Neutrophil (primary cell): ENCODE measurements at regions not wholly inside any gene's neighbourhood (a gene's known extent, or its start where the extent isn't known, plus 50 kb on each side); places are given as distances from the start of the nearest gene placed in this dataset.

ENCODE experiments used
- H3K27ac ChIP-seq: fragments of 200-600 bp; sonication (generic); 2 replicates; pipeline ENCODE4 v1.5.1; 2016; ENCODE audit warnings: mild to moderate bottlenecking, moderate library complexity
- H3K27me3 ChIP-seq: fragments of 200-600 bp; sonication (generic); 2 replicates; pipeline ENCODE4 v1.6.0; 2016; ENCODE audit warnings: mild to moderate bottlenecking
- H3K36me3 ChIP-seq: fragments of 200-600 bp; sonication (generic); 2 replicates; pipeline ENCODE4 v1.5.1; 2017
- H3K4me1 ChIP-seq, 2 experiments: fragments of 200-600 bp in 1 of 2; sonication (generic) in 1 of 2; 1 replicate in 1 of 2; 2 replicates in 1 of 2; pipeline versions ENCODE4 v1.5.1 to v1.6.1; 2013 to 2016; ENCODE audit warnings: low read depth in 1 of 2, low read length in 1 of 2, mild to moderate bottlenecking in 1 of 2, moderate library complexity in 1 of 2; ENCODE audit not compliant: control insufficient read depth in 1 of 2, insufficient read depth in 1 of 2
- H3K4me3 ChIP-seq, 2 experiments: fragments of 200-600 bp in 1 of 2; sonication (generic) in 1 of 2; 1 replicate in 1 of 2; 2 replicates in 1 of 2; pipeline ENCODE4 v1.5.1; 2013 to 2016; ENCODE audit warnings: low read depth in 1 of 2, low read length in 1 of 2, mild to moderate bottlenecking in 1 of 2, moderate library complexity in 1 of 2
- H3K9me3 ChIP-seq: fragments of 200-600 bp; sonication (generic); 2 replicates; pipeline ENCODE4 v1.5.1; 2016
- TF ChIP-seq, protein P1 (sequence below): fragments of 200-600 bp; sonication (generic); IDR thresholded peaks from 2 replicates; pipeline ENCODE4 v1.5.1; 2016; ENCODE audit warnings: antibody characterized with exemption

DNA sequence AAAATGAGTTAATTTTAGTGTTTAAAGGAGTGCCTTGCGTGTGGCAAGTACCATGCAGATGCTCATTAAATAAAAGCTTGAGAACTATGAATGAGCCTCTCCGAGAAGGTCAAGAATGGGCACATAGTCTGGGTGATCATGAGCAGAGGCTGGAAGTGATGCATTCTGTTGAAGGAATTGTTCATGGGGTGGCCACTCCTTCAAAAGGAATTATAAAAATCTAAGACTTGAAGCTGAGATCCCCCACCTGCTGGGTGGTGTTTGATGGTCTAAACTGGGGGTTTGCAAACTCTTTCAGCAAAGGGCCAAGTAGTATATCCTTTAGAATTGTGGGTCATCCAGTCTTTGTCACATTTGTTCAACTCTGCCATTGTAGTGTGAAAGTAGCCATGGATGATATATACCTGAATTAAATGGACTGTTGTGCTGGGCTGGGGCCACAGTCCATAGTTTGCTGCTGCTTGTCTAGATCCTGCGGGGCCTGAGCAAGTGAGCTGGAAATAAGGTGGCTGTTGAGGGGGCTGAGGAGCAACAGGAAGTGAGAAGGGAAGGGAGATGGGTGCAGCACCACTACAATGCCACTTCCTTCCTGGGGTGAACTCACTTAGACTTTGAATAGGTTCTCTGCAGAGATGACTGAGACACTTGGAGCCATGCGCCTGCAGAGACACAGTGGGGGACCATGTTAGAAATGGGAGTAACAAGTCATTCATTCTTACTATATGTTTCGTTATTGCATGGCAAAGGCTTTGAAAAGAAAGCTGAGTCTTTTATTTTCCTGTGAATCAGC is 179.0 kb downstream of the SNX19 start:
- H3K4me1 ChIP-seq = no peaks in the 10 kb centered on the region
- H3K4me3 ChIP-seq = no peak overlapping the region
- H3K9me3 ChIP-seq = no peaks in the 10 kb centered on the region
- TF ChIP-seq, protein P1, sequence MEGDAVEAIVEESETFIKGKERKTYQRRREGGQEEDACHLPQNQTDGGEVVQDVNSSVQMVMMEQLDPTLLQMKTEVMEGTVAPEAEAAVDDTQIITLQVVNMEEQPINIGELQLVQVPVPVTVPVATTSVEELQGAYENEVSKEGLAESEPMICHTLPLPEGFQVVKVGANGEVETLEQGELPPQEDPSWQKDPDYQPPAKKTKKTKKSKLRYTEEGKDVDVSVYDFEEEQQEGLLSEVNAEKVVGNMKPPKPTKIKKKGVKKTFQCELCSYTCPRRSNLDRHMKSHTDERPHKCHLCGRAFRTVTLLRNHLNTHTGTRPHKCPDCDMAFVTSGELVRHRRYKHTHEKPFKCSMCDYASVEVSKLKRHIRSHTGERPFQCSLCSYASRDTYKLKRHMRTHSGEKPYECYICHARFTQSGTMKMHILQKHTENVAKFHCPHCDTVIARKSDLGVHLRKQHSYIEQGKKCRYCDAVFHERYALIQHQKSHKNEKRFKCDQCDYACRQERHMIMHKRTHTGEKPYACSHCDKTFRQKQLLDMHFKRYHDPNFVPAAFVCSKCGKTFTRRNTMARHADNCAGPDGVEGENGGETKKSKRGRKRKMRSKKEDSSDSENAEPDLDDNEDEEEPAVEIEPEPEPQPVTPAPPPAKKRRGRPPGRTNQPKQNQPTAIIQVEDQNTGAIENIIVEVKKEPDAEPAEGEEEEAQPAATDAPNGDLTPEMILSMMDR = no peak
- no peaks in the 10 kb centered on the region for H3K36me3 ChIP-seq
- no peaks in the 10 kb centered on the region for H3K27me3 ChIP-seq
- no peak overlapping the region for H3K27ac ChIP-seq

DNA sequence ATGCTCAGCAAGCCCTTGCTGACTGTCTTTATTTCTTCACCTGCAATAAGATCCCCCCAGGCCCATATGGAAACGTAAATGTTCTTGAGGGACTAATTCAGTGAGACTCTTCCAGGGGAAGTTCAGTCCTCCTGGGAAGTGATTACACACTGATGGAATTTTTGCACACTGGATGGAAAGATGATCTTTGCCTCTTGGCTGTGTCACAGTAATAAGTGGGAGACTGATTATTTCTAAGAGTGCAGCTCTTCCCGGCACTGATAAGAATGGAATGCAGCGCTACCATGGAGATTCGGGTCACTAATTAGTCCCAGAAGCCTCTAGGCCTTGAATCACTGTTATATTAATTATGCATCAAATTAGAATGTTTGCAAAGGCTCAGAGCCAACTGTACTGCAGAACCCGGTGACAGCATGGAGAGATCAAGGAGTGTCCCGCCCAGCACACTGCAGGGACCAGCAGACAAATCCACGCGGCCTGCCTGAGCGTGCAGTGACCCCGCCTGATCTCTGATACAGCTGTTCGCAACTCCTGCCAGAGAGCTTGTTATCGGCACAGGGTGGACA is 178.3 kb downstream of the SNX19 start:
- no peaks in the 10 kb centered on the region for H3K9me3 ChIP-seq
- H3K27ac ChIP-seq = no peak overlapping the region
- TF ChIP-seq, protein P1 = no peak
- no peak overlapping the region for H3K4me3 ChIP-seq
- no peaks in the 10 kb centered on the region for H3K27me3 ChIP-seq
- H3K36me3 ChIP-seq = no peaks in the 10 kb centered on the region
- H3K4me1 ChIP-seq = no peaks in the 10 kb centered on the region

DNA sequence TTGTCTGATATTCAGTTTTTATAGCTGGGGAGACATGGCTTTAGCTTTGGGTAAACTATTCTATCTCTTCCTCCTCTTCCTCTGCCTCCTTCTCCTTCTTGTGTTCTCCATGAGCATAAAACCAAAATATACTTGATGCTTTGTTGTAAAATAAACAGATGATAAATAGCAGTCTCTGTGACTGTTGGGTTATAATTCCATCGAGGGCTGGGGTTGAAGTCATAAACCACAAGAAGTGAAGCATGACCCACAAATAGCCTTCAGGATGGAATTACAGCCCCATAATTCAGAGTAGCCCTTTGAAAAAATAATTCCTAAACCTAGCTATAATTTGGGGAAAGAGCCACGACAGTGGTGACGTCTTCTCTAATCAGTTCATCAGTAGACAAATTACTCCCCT is 177.7 kb downstream of the SNX19 start:
- H3K9me3 ChIP-seq = no peaks in the 10 kb centered on the region
- H3K4me1 ChIP-seq = no peaks in the 10 kb centered on the region
- TF ChIP-seq, protein P1 = no peak
- no peak overlapping the region for H3K4me3 ChIP-seq
- no peak overlapping the region for H3K27ac ChIP-seq
- no peaks in the 10 kb centered on the region for H3K27me3 ChIP-seq
- no peaks in the 10 kb centered on the region for H3K36me3 ChIP-seq

DNA sequence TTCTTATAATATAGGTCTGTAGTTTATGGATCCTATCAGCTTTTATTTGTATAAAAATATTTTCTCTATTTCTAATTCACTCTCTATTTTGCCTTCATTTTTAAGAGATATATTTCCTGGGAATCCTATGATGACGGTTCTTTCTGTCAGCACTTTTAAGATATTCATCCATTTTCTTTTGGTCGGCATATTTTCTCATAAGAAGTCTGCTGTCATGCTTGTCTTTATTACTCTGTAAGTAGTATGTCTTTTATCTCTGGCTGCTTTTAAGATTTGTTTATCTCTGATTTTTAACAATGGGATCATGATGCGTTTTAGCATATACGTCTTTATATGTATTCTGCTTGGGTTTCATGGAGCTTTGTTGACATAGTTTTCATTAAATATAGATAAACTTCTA is 175.5 kb downstream of the SNX19 start:
- no peaks in the 10 kb centered on the region for H3K27me3 ChIP-seq
- TF ChIP-seq, protein P1 = no peak
- H3K9me3 ChIP-seq = no peaks in the 10 kb centered on the region
- H3K4me3 ChIP-seq = no peak overlapping the region
- no peak overlapping the region for H3K27ac ChIP-seq
- H3K36me3 ChIP-seq = no peaks in the 10 kb centered on the region
- H3K4me1 ChIP-seq = no peaks in the 10 kb centered on the region

DNA sequence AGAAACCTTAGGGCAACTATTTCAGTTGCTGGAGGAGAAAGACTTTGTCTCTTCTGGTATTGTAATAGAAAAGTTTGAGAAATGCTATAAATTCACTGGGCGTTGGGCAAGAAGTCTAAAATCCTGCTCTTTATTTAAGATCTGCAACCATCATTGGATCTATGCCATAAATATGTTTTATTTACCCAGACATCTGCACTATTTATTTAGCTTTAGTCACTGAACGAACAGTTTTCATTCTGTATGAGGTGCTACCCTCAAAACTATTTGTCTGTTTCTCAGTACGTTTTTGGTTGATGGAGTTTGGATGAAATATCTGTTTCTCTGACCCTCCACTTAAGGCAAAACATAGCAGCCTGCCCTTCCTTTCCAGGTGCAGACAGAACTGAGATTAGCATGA is 171.5 kb downstream of the SNX19 start:
- H3K27ac ChIP-seq = no peak overlapping the region
- no peak overlapping the region for H3K4me3 ChIP-seq
- H3K9me3 ChIP-seq = no peaks in the 10 kb centered on the region
- H3K27me3 ChIP-seq = no peaks in the 10 kb centered on the region
- no peaks in the 10 kb centered on the region for H3K4me1 ChIP-seq
- H3K36me3 ChIP-seq = no peaks in the 10 kb centered on the region
- TF ChIP-seq, protein P1 = no peak
